OCI-LY1 (cell line): ENCODE measurements at regions not wholly inside any gene's neighbourhood (a gene's known extent, or its start where the extent isn't known, plus 50 kb on each side); places are given as distances from the start of the nearest gene placed in this dataset.

Experiments
- CTCF ChIP-seq: fragments of 200-600 bp; sonication (generic), shearing (Covaris generic); IDR thresholded peaks from 2 replicates; pipeline ENCODE4 v1.5.1; 2017; ENCODE audit warnings: mild to moderate bottlenecking, antibody characterized with exemption, low read length, moderate library complexity, mixed read lengths
- EZH2 ChIP-seq: fragments of 200-600 bp; sonication (generic), shearing (Covaris generic); IDR thresholded peaks from 2 replicates; pipeline ENCODE4 v1.8.0; 2017; ENCODE audit warnings: borderline replicate concordance, mixed run types, mild to moderate bottlenecking, antibody characterized with exemption, low read length, moderate library complexity, mixed read lengths

- no peak for TF ChIP-seq CTCF
- no peak for TF ChIP-seq EZH2
These were observed 117.0 kb downstream of the NAV1 start for GRCh38 chr1:201655910-201656309.
